Activated T-cell treated with anti-CD3 and anti-CD28 coated beads, Interleukin-2, amount 50 U/mL, for 24 hours (primary cell): ENCODE measurements at regions not wholly inside any gene's neighbourhood (a gene's known extent, or its start where the extent isn't known, plus 50 kb on each side); places are given as distances from the start of the nearest gene placed in this dataset.

Experiments used
- DNase-seq: peaks from one replicate; pipeline ENCODE4 v3.0.0-alpha.2; 2020
- H3K27ac Mint-ChIP-seq: 2 replicates; pipeline ENCODE4 v1.8.0; 2020; ENCODE audit warnings: mild to moderate bottlenecking, mixed read lengths
- H3K27me3 Mint-ChIP-seq: 2 replicates; pipeline ENCODE4 v1.8.0; 2020; ENCODE audit warnings: mixed read lengths
- H3K36me3 Mint-ChIP-seq: 2 replicates; pipeline ENCODE4 v1.8.0; 2020; ENCODE audit warnings: low read depth, mixed read lengths
- H3K4me1 Mint-ChIP-seq: 2 replicates; pipeline ENCODE4 v1.8.0; 2020; ENCODE audit warnings: low read depth, mixed read lengths
- H3K4me3 Mint-ChIP-seq: 2 replicates; pipeline ENCODE4 v1.8.0; 2020; ENCODE audit warnings: mild to moderate bottlenecking, moderate library complexity, mixed read lengths
- H3K9me3 Mint-ChIP-seq: 2 replicates; pipeline ENCODE4 v1.8.0; 2020; ENCODE audit warnings: mixed read lengths

GRCh38 chr13:39200249-39200910 is 162.1 kb downstream of the NHLRC3 start:
- Mint-ChIP-seq H3K27me3 (peaks cover 16% of the 10 kb centered on the region), H3K4me3 (no peak overlapping the region), H3K9me3 (no peaks in the 10 kb centered on the region), H3K27ac (no peak overlapping the region), H3K36me3 (no peaks in the 10 kb centered on the region), H3K4me1 (peaks cover 13% of the 10 kb centered on the region)
- no peak for DNase-seq

GRCh38 chr13:39201180-39201579 is 162.9 kb downstream of the NHLRC3 start:
- Mint-ChIP-seq H3K36me3 (no peaks in the 10 kb centered on the region), H3K9me3 (no peaks in the 10 kb centered on the region), H3K4me1 (peaks cover 13% of the 10 kb centered on the region), H3K27ac (no peak overlapping the region), H3K27me3 (peaks cover 16% of the 10 kb centered on the region), H3K4me3 (no peak overlapping the region)
- DNase-seq = no peak

- Mint-ChIP-seq H3K27me3 (peaks cover 19% of the 10 kb centered on the region), H3K4me3 (no peak overlapping the region), H3K4me1 (peaks cover 2% of the 10 kb centered on the region), H3K27ac (no peak overlapping the region), H3K36me3 (no peaks in the 10 kb centered on the region), H3K9me3 (no peaks in the 10 kb centered on the region)
- DNase-seq = no peak
These were observed 164.5 kb downstream of the NHLRC3 start for GRCh38 chr13:39202746-39203145.

- Mint-ChIP-seq H3K27me3 (peaks cover 13% of the 10 kb centered on the region), H3K4me1 (no peaks in the 10 kb centered on the region), H3K36me3 (no peaks in the 10 kb centered on the region), H3K27ac (no peak overlapping the region), H3K9me3 (no peaks in the 10 kb centered on the region), H3K4me3 (no peak overlapping the region)
- no peak for DNase-seq
These were observed 170.4 kb downstream of the NHLRC3 start for GRCh38 chr13:39208636-39209035.

GRCh38 chr13:39209731-39210531 is 171.7 kb downstream of the NHLRC3 start:
- Mint-ChIP-seq H3K27me3 (peaks cover 11% of the 10 kb centered on the region), H3K4me3 (no peak overlapping the region), H3K9me3 (no peaks in the 10 kb centered on the region), H3K4me1 (no peaks in the 10 kb centered on the region), H3K27ac (no peak overlapping the region), H3K36me3 (no peaks in the 10 kb centered on the region)
- DNase-seq = no peak

- no peak overlapping the region for H3K4me3 Mint-ChIP-seq
- no peaks in the 10 kb centered on the region for H3K36me3 Mint-ChIP-seq
- DNase-seq = no peak
- no peaks in the 10 kb centered on the region for H3K9me3 Mint-ChIP-seq
- H3K27ac Mint-ChIP-seq = no peak overlapping the region
- H3K27me3 Mint-ChIP-seq = peaks cover 21% of the 10 kb centered on the region
- no peaks in the 10 kb centered on the region for H3K4me1 Mint-ChIP-seq
These were observed 172.8 kb downstream of the NHLRC3 start for GRCh38 chr13:39210961-39211534.

GRCh38 chr13:39215971-39216370 is 177.7 kb downstream of the NHLRC3 start:
- H3K27ac Mint-ChIP-seq = no peak overlapping the region
- H3K27me3 Mint-ChIP-seq = peaks cover 19% of the 10 kb centered on the region
- H3K4me1 Mint-ChIP-seq = no peaks in the 10 kb centered on the region
- H3K9me3 Mint-ChIP-seq = no peaks in the 10 kb centered on the region
- H3K36me3 Mint-ChIP-seq = no peaks in the 10 kb centered on the region
- DNase-seq = no peak
- no peak overlapping the region for H3K4me3 Mint-ChIP-seq

GRCh38 chr13:39217471-39217870 is 179.2 kb downstream of the NHLRC3 start:
- Mint-ChIP-seq H3K4me3 (no peak overlapping the region), H3K27ac (no peak overlapping the region), H3K4me1 (no peaks in the 10 kb centered on the region), H3K27me3 (peaks cover 15% of the 10 kb centered on the region), H3K9me3 (peaks cover 5% of the 10 kb centered on the region), H3K36me3 (no peaks in the 10 kb centered on the region)
- no peak for DNase-seq

- H3K4me3 Mint-ChIP-seq = no peak overlapping the region
- no peak overlapping the region for H3K27ac Mint-ChIP-seq
- H3K9me3 Mint-ChIP-seq = peaks cover 5% of the 10 kb centered on the region
- H3K36me3 Mint-ChIP-seq = no peaks in the 10 kb centered on the region
- DNase-seq = no peak
- H3K27me3 Mint-ChIP-seq = peaks cover 9% of the 10 kb centered on the region
- no peaks in the 10 kb centered on the region for H3K4me1 Mint-ChIP-seq
These were observed 186.5 kb downstream of the NHLRC3 start for GRCh38 chr13:39224671-39225240.

- no peaks in the 10 kb centered on the region for H3K36me3 Mint-ChIP-seq
- H3K4me1 Mint-ChIP-seq = no peaks in the 10 kb centered on the region
- H3K27ac Mint-ChIP-seq = no peak overlapping the region
- H3K27me3 Mint-ChIP-seq = peaks cover 9% of the 10 kb centered on the region
- H3K9me3 Mint-ChIP-seq = peaks cover 5% of the 10 kb centered on the region
- DNase-seq = no peak
- H3K4me3 Mint-ChIP-seq = no peak overlapping the region
These were observed 187.6 kb downstream of the NHLRC3 start for GRCh38 chr13:39225860-39226259.

GRCh38 chr13:39226359-39226758 is 188.1 kb downstream of the NHLRC3 start:
- H3K36me3 Mint-ChIP-seq = no peaks in the 10 kb centered on the region
- H3K27ac Mint-ChIP-seq = no peak overlapping the region
- no peaks in the 10 kb centered on the region for H3K4me1 Mint-ChIP-seq
- peaks cover 5% of the 10 kb centered on the region for H3K9me3 Mint-ChIP-seq
- H3K27me3 Mint-ChIP-seq = peaks cover 11% of the 10 kb centered on the region
- no peak overlapping the region for H3K4me3 Mint-ChIP-seq
- no peak for DNase-seq

- no peak overlapping the region for H3K27ac Mint-ChIP-seq
- no peaks in the 10 kb centered on the region for H3K36me3 Mint-ChIP-seq
- H3K9me3 Mint-ChIP-seq = no peaks in the 10 kb centered on the region
- H3K4me1 Mint-ChIP-seq = no peaks in the 10 kb centered on the region
- DNase-seq = no peak
- H3K27me3 Mint-ChIP-seq = peaks cover 29% of the 10 kb centered on the region
- no peak overlapping the region for H3K4me3 Mint-ChIP-seq
These were observed 194.2 kb downstream of the NHLRC3 start for GRCh38 chr13:39232401-39232980.

- Mint-ChIP-seq H3K36me3 (no peaks in the 10 kb centered on the region), H3K27ac (no peak overlapping the region), H3K27me3 (peaks cover 27% of the 10 kb centered on the region), H3K9me3 (no peaks in the 10 kb centered on the region), H3K4me1 (no peaks in the 10 kb centered on the region), H3K4me3 (no peak overlapping the region)
- no peak for DNase-seq
These were observed 194.7 kb downstream of the NHLRC3 start for GRCh38 chr13:39232999-39233398.

GRCh38 chr13:39233519-39233918 is 195.3 kb downstream of the NHLRC3 start:
- H3K9me3 Mint-ChIP-seq = no peaks in the 10 kb centered on the region
- no peaks in the 10 kb centered on the region for H3K4me1 Mint-ChIP-seq
- DNase-seq = no peak
- peaks cover 31% of the 10 kb centered on the region for H3K27me3 Mint-ChIP-seq
- no peaks in the 10 kb centered on the region for H3K36me3 Mint-ChIP-seq
- H3K27ac Mint-ChIP-seq = no peak overlapping the region
- no peak overlapping the region for H3K4me3 Mint-ChIP-seq
